Ascending aorta (tissue), 2 donors: ENCODE measurements at regions not wholly inside any gene's neighbourhood (a gene's known extent, or its start where the extent isn't known, plus 50 kb on each side); places are given as distances from the start of the nearest gene placed in this dataset.

Experiments used
- DNase-seq, 2 donors: peaks; one replicate each; pipeline ENCODE4 v3.0.0-alpha.2; 2019; ENCODE audit warnings: low spot score in 2 of 2
- H3K27ac ChIP-seq, 2 donors: fragments of 200-600 bp; sonication (generic); one replicate each; pipeline ENCODE4 v1.5.1; 2016 to 2017; ENCODE audit warnings: mild to moderate bottlenecking in 1 of 2
- H3K27me3 ChIP-seq: fragments of 200-600 bp; sonication (generic); one replicate; pipeline ENCODE4 v1.5.1; 2017
- H3K36me3 ChIP-seq, 2 donors: fragments of 200-600 bp; sonication (generic); one replicate each; pipeline ENCODE4 v1.5.1; 2016
- H3K4me1 ChIP-seq, 2 donors: fragments of 200-600 bp; sonication (generic); one replicate each; pipeline ENCODE4 v1.5.1; 2016 to 2017; ENCODE audit warnings: mild to moderate bottlenecking in 1 of 2
- H3K4me3 ChIP-seq, 2 donors: fragments of 200-600 bp; sonication (generic); one replicate each; pipeline ENCODE4 v1.5.1; 2016 to 2017; ENCODE audit warnings: mild to moderate bottlenecking in 1 of 2
- H3K9me3 ChIP-seq, 2 donors: fragments of 200-600 bp; sonication (generic); one replicate each; pipeline ENCODE4 v1.5.1; 2016
- intact Hi-C: fragments of 100-400 bp; cut with DNase I; formaldehyde crosslinking; loops from one replicate; pipeline ENCODE4 v1.15.1; 2023
- TF ChIP-seq, protein P1 (sequence below), 3 experiments: fragments of 200-600 bp in 2 of 3; fragments of 450-650 bp in 1 of 3; sonication (generic) in 2 of 3; IDR thresholded peaks; one replicate each; pipeline ENCODE4 v1.5.1; 2016 to 2019; ENCODE audit warnings: antibody characterized with exemption in 3 of 3, mild to moderate bottlenecking in 1 of 3, moderate library complexity in 1 of 3

DNA sequence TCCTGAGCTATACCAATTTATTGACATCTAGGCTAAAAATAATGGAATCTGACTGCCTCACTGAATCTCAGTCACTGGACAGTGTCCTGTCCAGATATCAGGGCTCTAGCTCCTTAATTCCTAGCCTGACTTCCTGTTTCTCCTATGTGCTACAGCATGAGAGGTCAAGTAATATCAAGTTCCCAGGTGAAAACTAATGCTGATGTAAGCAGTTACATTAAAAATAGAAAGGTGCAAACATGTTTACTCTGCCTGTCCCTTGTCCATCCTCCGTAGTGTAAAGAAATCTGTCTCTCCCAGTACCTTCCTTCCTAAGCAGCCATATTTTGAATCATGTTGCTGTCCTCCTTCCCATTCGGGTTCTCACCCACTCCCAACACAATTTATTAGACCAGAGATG lies 145.9 kb upstream of the GHR start:
- H3K4me3 ChIP-seq: no peak overlapping the region
- H3K27ac ChIP-seq: no peak overlapping the region
- no peak for DNase-seq
- H3K27me3 ChIP-seq: no peaks in the 10 kb centered on the region
- TF ChIP-seq, protein P1, sequence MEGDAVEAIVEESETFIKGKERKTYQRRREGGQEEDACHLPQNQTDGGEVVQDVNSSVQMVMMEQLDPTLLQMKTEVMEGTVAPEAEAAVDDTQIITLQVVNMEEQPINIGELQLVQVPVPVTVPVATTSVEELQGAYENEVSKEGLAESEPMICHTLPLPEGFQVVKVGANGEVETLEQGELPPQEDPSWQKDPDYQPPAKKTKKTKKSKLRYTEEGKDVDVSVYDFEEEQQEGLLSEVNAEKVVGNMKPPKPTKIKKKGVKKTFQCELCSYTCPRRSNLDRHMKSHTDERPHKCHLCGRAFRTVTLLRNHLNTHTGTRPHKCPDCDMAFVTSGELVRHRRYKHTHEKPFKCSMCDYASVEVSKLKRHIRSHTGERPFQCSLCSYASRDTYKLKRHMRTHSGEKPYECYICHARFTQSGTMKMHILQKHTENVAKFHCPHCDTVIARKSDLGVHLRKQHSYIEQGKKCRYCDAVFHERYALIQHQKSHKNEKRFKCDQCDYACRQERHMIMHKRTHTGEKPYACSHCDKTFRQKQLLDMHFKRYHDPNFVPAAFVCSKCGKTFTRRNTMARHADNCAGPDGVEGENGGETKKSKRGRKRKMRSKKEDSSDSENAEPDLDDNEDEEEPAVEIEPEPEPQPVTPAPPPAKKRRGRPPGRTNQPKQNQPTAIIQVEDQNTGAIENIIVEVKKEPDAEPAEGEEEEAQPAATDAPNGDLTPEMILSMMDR (IDR thresholded peaks at IDR 0.05): no peak
- H3K4me1 ChIP-seq: no peaks in the 10 kb centered on the region
- H3K36me3 ChIP-seq: no peaks in the 10 kb centered on the region
- intact Hi-C loops: no loop called here
- no peaks in the 10 kb centered on the region for H3K9me3 ChIP-seq

DNA sequence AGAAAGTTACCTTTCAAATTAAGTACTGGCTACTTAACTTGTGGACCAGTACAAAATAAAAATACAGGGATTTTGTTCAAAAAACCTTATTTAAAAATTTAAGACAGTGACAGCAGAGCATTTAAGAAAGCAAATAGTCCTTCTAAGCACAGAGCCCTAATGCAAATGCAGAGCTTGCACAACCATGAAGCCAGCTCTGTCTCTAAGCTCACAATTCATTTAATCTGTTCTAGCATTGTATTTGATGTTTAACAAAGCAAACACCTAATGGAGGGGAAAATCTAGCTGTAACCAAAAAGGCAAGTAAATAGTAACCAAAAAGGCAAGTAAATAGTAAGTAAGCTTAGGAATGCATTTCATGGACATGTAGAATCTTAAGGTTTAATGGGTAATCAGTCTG lies 138.7 kb upstream of the GHR start:
- no peak overlapping the region for H3K4me3 ChIP-seq
- intact Hi-C loops: no loop called here
- H3K27me3 ChIP-seq: no peaks in the 10 kb centered on the region
- H3K36me3 ChIP-seq: no peaks in the 10 kb centered on the region
- no peaks in the 10 kb centered on the region for H3K4me1 ChIP-seq
- DNase-seq: no peak
- TF ChIP-seq, protein P1 (IDR thresholded peaks at IDR 0.05): no peak
- H3K27ac ChIP-seq: no peak overlapping the region
- no peaks in the 10 kb centered on the region for H3K9me3 ChIP-seq

DNA sequence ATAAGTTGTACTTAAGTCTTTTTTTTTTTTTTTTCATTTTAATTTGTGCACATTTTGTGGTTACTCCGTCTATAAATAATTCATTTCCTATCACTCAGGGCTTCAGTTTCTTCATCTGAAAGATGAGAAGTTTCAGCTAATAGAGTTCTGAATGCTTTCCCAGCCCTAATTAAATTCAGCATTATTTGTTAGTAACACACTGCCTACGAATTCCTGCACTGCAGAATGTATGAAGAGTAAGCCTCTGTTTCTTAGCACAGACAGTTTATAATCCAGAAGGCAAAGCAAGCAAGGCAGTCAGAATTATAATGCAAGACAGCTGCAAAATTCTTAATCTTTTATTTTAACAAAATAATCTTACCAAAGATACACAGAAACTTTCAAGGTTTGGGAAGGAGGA lies 138.0 kb upstream of the GHR start:
- H3K4me3 ChIP-seq: no peak overlapping the region
- no peaks in the 10 kb centered on the region for H3K36me3 ChIP-seq
- TF ChIP-seq, protein P1 (IDR thresholded peaks at IDR 0.05): no peak
- no peaks in the 10 kb centered on the region for H3K9me3 ChIP-seq
- no peaks in the 10 kb centered on the region for H3K4me1 ChIP-seq
- no peak overlapping the region for H3K27ac ChIP-seq
- intact Hi-C loops: no loop called here
- no peaks in the 10 kb centered on the region for H3K27me3 ChIP-seq
- no peak for DNase-seq

DNA sequence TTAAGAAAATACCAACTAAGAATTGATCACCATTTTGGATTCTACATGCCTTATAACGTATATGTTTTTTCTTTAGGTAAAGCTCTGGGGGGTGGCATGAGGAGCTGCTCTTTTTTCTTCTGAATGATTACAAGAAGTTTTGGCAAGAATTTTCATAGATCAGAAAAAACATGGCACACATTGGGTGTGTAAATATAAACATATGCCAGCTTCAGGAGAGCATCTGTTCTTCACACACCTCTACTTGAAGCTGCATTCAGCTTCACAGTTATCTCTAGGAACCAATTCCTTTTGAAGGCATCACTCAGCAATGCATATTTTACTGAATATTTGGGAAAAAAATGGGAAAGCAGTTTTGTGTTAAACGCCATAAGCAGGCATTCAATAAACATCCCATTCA lies 122.7 kb upstream of the GHR start:
- Histone ChIP-seq H3K27me3 (no peaks in the 10 kb centered on the region), H3K4me1 (no peaks in the 10 kb centered on the region), H3K9me3 (no peaks in the 10 kb centered on the region), H3K27ac (no peak overlapping the region), H3K36me3 (no peaks in the 10 kb centered on the region), H3K4me3 (no peak overlapping the region)
- TF ChIP-seq, protein P1 (IDR thresholded peaks at IDR 0.05): no peak
- intact Hi-C loops: no loop called here
- no peak for DNase-seq

DNA sequence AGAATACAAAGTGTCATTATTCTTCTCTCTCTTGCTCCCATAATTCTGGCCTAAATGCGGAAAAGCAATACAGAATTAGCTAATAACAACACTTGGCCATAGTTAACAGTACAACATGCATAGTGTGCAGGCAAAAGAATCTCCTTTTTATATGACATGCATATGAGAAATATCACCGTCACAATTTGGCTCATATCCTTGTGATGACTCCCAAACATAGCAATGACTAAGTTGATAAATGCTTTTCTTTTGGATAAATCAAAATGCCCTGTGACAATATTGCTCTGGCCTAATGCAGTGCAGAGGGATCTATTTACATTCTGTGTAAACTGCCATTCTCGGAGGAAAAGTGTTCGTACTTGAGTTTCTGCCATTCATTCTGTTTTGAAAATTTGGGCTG lies 121.9 kb upstream of the GHR start:
- no peaks in the 10 kb centered on the region for H3K27me3 ChIP-seq
- no peak for DNase-seq
- H3K27ac ChIP-seq: no peak overlapping the region
- no peaks in the 10 kb centered on the region for H3K36me3 ChIP-seq
- no peaks in the 10 kb centered on the region for H3K4me1 ChIP-seq
- no peaks in the 10 kb centered on the region for H3K9me3 ChIP-seq
- TF ChIP-seq, protein P1 (IDR thresholded peaks at IDR 0.05): no peak
- no peak overlapping the region for H3K4me3 ChIP-seq
- intact Hi-C loops: no loop called here

DNA sequence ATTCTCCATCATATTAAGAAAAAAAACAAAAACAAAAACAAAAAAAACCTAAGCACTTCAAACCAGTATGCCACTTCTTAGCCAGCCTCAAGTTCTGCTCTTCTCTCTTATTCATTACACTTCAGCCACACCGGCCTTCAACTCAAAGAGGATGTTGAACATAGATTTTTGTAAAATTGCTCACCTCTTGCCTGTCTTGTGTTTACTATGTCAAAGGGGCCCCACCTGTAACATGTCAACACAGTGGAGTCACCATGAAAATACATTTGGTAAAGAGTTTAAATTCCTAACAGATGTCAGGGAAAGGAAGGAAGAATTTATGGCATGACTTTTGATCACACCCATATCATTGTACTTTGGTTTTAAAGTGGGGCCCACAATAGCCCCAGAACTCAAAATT lies 121.1 kb upstream of the GHR start:
- Histone ChIP-seq H3K36me3 (no peaks in the 10 kb centered on the region), H3K4me1 (no peaks in the 10 kb centered on the region), H3K27me3 (no peaks in the 10 kb centered on the region), H3K4me3 (no peak overlapping the region), H3K27ac (no peak overlapping the region), H3K9me3 (no peaks in the 10 kb centered on the region)
- intact Hi-C loops: no loop called here
- no peak for DNase-seq
- TF ChIP-seq, protein P1 (IDR thresholded peaks at IDR 0.05): no peak
